Middle frontal gyrus (tissue), 1 donor: ENCODE measurements at regions not wholly inside any gene's neighbourhood (a gene's known extent, or its start where the extent isn't known, plus 50 kb on each side); places are given as distances from the start of the nearest gene placed in this dataset.

Source experiments
- DNase-seq: peaks from one replicate; pipeline ENCODE4 v3.0.0-alpha.2; 2015; ENCODE audit warnings: low spot score; ENCODE audit errors: extremely low spot score

DNA sequence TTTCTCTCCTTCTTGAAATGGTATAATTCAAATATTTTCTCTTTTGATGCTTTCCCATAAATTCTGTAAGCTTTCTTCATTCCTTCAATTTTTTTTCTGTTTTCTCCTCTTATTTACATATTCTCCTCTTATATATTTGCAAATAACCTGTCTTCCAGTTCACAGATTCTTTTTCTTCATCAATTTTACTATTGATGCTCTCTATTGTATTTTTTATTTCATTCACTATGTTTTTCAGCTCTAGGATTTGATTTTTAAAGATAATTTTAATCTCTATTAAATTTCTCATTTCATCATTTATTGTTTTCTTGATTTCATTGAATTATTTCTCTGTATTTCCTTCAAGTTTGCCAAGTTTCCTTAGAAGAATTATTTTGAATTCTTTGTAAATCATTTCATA is 54.0 kb upstream of the PRPS1L1 start:
- DNase-seq = no peak

DNA sequence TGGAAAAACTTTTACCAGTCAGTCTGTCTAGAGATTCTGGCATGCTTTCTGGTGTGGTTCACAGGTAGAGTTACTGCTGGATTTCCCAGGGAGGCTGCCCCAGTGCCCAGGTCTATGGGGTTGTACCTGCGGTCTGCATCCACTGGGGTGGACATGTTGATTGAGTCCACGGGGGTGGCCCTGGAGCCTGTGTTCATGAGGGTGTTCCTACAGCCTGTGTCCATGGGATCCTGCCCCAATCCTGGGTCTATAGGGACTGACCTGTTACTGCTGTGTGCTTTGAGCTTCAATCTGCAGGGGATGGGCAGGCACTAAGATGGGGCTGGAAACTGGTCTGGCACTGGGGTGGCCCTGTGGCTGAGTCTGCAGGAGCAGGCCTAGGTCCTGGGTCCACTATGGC is 54.5 kb upstream of the PRPS1L1 start:
- DNase-seq = no peak

DNA sequence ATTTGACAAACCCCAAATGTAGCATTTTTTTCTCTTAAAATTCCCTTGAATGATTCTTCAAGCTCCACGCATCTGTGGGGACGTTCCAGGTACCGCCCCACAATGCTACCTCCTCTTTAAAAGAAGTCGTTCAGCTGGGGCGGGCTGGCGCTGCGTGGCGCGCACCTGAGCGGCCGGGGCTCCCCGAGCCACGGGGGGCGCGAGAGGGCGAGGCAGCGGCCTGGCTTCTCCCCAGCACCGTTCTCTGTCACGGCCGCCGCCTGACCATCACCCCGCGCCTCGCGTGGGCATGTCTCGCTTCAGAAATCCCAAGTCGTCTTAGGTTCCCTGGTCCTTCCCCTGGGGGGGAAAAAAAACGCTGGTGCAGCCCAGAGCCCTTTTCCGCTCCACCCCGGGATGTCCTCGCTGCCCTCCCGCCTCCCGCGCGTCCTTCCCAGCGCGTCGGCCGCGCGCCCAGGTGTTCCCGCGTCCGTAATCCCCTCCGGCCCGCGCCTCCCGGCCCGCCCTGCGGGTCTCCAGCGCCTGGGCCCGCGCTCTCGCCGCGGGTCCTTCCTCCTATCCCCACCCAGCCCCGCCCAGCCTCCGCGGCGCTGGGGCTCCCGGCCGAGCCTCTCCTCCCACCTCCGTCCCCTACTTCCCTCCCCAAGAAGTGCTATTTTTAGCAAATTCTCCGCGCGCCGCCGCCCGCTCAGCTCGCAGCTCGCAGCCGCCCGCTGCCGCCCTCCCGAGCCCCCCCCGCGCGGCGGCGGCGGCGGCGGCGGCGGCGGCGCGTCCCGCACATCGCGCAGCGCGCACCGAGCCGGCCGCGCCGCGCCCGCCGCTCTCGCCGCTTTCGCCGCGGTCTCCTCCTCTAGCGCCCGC is 58.7 kb upstream of the PRPS1L1 start:
- DNase-seq = no peak

DNA sequence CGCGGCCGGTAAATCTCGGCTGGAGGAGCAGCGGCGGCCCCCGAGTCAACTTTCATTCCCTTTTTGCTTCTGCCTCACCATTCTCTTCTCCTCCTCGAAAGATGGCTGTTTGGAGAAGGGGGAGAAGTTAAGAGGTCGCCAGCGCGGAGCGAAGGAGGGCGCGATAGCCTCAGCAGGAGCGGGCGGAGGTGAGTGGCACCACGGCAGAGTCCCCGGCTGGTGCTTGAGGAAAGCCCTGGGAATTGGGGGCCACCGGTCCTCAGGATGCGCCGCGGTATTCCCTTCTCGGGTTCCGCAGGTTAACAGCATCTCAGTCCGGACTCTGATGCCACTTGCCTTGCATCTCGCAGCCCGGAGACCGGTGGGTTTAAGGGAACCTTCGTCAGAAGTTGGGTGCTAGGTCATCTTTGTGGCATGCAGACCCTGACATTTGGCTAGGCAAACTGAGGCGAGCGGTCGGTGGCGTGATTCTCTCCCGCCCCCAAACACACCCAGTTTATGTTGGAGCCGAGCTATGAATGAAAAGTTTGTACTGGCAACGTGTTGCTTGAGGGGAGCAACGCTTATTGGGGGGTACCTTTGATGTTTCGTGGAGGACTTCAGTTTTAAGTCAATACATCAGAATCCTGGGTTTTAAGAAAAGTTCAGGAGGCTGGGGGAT is 59.5 kb upstream of the PRPS1L1 start:
- no peak for DNase-seq

DNA sequence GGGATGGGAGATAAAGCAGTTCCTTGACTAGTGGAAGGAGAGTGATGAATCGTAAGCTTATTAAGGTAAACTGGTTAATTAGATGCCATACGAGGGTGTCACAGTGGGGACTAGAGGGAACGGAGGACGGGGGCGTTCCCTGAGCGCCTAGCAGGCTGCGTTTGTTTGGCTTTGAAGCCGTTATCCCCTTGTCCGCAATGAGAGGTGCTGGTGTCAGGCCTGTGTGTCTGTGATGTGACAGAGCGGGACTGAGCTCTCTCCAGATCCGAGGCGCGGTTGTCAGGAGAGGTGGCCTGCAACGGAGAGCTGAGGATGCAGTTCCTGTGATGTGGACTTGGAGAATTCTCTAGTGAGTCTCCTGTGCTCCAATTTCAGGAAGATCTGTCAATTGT is 60.0 kb upstream of the PRPS1L1 start:
- no peak for DNase-seq

DNA sequence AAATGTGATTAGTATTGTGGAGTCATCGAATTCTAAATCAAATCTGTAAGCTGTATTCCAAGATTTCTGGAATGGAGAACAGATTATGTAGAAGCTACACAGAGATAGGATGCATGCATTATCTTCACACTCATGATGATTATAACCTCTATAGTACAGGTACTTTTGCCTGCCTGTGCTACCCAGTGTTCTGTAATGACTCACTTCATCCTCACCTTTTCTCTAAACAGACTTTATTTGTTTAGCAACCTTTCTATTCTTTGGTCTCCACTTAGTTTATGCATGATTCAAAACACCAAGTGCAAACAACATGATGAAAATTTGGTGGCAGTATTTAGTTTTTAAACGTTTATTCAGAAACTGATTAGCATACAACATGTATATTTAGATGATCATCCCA is 68.4 kb upstream of the PRPS1L1 start:
- no peak for DNase-seq

DNA sequence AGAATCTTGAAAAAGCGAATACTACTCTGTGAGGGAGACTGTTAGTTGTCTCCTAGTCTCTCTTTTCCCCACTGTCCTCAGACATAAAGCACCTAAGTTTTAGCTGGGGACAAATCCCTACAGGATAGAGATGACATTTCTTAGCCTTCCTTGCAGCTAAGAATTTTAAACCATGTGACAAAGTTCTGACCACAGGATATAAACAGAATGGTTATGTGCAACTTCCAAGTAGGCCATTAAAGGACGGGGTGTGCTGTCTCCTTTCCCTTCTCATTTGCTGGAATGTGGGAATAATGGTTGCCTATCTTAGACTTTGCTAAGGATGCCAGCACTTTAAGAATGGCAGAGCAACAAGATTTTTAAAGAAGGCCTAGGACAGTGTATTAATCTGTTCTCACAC is 74.9 kb upstream of the PRPS1L1 start:
- no peak for DNase-seq

DNA sequence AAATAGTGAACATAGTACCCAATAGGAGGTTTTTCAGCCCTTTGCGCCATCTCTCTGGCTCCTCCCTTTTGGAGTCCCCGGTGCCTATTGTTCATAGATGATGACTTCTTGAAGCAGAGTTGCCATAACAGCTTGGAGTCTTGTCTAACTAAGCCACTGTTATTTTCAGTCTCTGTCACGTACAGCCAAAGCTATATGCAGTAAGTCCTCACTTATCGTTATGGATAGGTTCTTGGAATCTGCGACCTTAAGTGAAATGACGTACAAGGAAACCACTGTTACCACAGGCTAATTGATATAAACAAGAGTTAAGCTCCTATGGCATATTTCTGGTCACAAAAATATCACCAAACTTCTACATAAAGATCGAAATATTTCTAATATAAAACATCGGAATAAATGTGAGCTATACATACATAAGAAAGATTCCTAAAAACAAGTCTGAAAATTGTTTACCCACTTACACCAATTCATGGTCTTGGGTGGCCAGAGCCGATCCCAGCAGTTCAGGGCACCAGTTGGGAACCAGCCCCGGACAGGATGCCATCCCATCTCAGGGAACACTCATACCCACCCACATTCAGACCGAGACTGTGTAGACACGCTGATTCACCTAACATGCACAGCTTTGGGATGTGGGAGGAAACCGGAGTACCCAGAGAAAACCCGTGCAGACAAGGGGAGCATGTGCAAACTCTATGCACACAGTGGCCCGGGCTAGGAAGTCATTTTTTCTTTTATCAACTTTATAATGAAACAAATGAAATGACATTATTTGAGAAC is 76.0 kb upstream of the PRPS1L1 start:
- no peak for DNase-seq

DNA sequence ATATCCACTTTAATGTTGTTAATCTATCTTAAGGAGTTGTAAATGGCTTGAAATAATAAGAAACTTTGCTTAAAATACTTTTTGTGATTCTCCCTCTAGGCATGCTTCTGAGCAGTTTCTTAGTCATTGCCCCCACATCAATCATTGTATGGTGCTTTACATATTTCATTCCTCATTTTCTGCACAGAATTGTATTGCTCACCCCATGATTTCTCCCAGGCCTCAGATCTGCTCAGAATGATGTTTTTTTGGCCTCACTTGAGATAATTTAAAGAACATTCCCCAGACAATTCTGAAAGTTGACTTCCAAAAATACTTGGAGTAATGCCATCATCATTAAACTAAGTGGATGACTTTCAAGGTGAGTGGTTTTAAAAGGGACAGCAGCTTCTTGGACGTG is 82.1 kb upstream of the PRPS1L1 start:
- DNase-seq = no peak

DNA sequence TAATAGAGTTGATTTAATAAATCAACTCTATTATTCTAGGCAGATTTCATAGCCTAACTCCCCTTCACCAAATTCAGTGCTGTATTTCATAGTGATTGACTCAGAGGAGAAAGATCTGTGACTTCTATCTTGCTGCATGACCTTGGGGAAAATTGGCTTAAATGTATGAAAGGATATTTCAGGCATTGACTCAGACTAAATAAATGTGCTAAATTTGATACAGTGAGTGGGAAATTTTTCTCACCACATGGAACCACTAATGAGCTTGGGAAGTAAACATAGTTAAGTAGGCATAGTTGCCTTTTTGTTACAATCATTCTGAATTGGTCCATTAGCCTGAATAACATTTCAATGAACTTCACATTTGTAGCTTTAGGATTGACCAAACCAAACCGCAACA is 89.0 kb upstream of the PRPS1L1 start:
- DNase-seq = no peak

DNA sequence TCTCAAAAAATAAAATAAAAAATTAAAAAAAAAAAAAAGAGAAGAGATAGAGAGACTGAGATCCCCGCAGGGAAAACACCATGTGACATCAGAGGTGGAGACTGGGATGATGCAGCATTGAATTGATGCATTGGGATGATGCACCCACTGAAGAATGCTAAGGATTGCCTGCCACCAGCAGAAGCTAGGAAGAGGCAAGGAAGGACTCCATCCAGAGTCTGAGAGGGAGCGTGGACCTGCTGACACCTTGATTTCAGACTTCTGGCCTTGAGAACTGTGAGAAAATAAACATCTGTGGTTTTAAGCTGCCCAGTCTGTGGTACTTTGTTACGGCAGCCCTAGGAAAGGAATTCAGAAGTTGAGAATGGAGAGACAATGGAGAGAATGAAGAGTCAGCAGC is 89.8 kb upstream of the PRPS1L1 start:
- no peak for DNase-seq

DNA sequence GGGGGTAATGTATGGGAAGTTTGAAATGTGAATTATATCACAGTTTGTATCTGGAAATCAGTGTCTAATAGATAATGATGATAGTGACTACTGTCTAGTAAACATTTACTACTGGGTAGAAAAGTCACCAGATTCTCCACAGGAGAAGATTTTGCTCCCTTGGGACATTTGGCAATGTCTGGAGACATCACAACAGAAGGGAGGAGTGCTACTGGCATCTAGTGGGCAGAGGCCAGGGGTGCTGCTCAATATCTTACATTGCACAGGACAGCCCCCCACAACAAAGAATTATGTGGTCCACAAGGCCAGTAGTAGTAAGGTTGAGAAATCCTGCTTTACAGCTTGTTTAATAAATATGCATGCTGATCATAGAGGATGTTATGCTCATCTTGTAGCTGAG is 92.3 kb upstream of the PRPS1L1 start:
- DNase-seq = no peak

DNA sequence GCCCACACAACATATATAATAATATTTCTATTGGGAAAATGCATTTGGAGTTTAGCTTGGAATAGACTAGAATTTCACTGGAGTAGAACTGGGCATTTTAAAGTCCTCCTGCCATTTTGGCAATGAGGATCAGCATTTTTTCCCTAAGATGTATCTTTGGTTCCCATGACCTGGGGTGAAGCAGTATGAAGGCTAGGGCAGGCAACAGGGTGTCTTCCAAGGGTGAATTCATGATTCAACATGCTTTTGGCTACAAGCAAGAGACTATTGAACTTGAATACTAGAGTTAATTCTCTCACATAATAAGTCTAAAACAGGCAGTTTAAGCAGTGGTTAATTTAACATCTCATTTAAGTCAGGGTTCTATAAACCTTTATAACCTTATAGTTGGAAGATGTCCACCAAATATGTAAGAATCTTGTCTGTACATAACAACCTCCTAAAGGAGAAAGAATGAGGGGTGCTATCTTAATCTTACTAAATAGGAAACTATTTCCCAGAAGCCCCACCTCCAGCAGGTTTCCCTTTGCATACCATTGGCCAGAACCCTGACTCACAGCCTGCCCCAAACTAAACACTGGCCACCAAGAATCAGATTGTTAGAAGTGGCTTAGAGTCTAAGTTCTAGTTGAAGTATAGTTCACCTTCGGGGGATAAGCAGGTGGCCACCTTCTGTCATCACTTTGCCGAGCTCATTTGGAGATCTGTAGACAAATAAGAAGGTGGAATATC is 96.0 kb upstream of the PRPS1L1 start:
- no peak for DNase-seq

DNA sequence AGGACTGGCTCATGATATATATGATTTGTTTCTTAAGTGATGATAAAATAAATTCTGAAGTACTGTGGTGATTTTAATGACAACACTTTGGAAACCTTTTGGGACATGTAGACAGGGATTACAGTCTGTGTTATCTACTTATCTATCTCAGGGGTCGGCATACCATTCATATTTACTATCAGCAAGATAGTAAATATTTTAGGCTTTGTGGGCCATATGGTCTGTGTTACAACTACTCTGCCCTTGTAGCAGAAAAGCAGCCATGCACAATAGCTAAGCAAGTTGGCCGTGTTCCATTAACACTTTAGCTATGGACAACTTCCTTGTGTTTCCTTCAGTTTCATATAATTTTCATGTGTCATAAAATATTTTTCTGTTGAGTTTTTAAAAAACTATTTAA is 97.8 kb upstream of the PRPS1L1 start:
- DNase-seq = no peak

DNA sequence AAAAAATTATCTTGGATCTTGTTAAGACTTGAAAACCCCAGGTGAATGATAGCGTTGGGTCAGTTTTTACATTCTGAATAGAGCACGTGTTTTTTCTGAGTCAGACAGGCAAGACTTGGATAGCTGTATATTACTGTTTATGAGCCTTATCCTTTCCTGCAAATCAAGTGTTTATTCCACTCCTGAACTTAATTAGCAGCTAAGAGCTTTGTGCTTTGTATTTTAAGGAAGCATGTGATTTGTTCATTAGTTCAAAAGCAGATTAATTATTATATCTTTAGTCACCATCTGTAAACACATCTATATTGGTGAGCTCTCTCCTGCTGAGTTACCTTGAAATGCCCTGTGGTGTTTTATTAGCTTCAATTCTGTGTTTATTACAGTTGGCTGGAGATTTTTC is 98.6 kb upstream of the PRPS1L1 start:
- DNase-seq = no peak

DNA sequence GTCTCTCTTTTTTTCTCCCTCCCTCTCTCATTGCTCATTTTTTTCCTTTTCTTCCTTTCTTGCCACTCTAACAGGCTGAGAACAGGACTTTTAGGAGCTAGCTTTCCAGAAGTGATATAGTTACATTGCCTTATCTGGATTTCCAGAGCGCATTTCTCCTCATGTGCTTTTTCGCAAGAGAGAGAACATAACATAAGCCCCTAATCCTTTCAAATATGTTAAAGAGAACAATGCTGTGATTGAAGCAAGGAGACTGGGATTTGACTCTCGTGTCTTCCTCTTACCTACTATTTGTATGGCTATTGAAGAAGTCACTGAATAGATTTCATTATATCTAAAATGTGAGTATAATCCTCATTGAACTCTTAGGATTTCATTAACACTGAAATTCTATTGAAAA is 101.2 kb upstream of the PRPS1L1 start:
- DNase-seq = no peak

DNA sequence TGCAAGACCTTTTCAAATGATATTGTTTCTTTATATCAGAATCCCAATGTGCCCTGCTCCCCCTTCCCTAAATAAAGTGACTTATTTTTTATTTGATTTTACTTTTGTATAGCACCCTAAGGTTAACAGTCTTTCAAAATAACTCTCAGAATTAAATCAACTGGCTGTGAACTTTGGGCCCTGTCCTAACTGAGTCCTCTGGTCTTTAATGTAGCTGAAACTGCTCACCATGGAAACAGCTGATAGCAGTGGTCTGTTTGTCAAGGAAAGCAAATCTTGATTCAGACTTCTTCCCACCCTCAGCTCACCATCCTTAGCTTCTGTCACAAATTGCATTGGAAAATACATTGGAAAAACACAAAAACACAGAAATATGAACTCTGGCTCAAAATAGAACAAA is 105.2 kb upstream of the PRPS1L1 start:
- DNase-seq = no peak

DNA sequence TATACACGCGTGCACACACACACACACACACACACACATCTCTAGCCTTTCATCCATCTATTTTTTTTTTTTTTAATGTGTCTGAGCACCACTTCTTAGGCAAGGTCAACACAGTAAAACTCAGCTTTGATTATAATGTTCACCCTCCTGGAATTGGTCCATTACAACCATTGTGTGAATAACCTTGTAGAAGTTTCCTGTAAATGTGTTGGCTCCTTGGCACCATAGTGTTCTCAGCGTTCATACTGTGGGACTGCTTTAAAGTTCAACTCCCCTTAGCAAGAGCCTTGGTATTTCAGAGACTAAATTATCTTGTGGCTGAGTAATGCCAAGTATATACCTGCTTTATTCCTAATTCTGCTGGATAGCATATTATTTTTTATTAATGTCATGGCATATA is 106.3 kb upstream of the PRPS1L1 start:
- no peak for DNase-seq

DNA sequence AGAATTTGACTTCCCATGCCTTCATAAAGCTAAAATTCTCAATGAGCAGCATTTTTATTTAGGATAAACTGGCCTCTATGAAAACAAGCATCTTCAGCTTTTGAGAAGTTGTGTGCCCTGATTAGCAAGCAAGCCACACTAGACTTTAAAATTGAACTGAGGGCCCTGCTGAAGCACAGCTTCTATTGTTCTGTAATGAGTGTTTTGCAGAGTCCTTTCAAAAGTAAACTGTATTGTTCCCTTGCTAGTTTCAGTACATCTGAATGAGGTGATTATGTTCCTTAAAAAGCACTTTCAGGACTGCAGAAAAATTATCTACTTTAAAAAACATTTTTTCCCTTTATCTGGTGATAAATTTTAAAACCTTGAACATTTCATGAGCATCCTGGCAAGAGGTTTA is 113.3 kb upstream of the PRPS1L1 start:
- DNase-seq = no peak

DNA sequence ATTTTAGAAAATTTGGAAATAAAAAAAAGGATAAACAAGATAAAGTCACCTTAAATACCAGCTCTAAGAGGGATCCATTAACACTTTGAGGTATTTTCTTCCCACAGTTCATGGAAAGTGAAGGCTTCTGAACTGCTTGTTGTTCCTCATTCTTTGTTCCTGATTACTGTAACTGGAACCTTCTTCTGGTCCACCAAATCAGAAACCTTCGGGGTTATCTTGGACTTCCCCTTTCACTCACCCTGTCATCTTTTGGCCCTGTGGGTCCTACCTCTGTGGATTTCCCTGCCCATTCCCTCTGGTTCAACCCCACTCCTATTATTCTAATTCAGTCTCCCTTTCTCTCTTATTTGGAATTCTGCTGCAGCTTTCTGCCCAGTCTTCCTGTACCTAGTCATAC is 116.5 kb upstream of the PRPS1L1 start:
- DNase-seq = no peak

DNA sequence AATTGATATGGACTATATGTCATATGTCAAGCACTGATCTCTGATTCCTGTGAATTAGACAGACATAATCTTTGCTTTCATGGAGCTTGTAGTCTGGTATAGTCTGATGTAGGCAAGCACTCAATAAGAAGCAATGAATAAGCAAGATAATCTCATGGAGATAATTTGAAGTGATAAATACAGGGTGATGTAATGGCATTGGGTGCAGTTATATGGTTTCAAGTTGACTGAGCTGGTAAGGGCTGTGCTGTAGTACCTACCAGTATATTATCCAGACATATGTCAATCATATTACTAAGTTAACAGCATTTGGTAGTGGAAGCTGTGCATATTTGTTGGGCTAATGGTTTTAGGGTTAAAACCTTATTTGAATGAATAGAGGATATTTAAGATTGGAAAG is 117.5 kb upstream of the PRPS1L1 start:
- DNase-seq = no peak

DNA sequence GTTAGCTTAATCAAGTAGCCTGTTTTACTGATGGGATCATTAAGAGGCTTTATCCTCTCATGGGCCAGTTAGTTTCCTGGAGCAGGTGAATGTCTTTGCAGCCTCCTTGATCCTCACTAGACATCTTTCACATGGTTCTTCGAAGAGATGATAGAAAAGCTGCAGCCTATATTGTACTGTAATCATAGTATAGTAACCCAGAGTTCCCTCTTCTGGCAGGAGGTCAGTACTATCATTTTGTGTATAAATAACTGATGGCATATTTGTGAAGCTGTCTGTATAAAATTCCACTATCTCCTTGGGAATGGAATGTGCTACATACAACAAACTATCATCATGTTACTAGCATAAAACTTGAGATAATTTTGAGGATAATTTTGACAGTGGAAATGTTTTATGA is 123.8 kb upstream of the PRPS1L1 start:
- no peak for DNase-seq
